Inflammatory macrophage treated with lipopolysaccharide for 1 hour (primary cell): ENCODE measurements at regions not wholly inside any gene's neighbourhood (a gene's known extent, or its start where the extent isn't known, plus 50 kb on each side); places are given as distances from the start of the nearest gene placed in this dataset.

Source experiments
- DNase-seq, 2 donors: peaks; one replicate each; pipeline ENCODE4 v3.0.0-alpha.2; 2020 to 2022

DNA sequence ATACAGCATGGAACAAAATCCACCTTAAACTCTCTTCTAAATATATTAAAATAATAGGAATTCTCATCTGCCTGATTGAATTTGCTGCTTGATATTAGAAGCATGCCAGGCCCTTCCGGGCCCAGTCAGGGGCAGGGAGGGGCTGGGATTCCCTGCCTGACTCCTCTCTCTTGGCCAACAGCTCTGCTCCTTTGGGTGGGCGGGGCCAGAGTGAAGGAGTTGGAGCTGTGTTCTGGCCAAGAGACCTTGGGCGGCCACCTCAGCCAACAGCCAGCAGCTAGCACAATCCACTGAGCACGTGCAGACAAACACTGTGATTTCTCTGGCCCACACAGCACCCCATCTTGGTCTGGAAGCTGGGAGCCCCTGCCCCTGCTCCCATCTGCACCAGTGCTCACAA lies 140.3 kb downstream of the PJA1 start:
- DNase-seq: no peak

DNA sequence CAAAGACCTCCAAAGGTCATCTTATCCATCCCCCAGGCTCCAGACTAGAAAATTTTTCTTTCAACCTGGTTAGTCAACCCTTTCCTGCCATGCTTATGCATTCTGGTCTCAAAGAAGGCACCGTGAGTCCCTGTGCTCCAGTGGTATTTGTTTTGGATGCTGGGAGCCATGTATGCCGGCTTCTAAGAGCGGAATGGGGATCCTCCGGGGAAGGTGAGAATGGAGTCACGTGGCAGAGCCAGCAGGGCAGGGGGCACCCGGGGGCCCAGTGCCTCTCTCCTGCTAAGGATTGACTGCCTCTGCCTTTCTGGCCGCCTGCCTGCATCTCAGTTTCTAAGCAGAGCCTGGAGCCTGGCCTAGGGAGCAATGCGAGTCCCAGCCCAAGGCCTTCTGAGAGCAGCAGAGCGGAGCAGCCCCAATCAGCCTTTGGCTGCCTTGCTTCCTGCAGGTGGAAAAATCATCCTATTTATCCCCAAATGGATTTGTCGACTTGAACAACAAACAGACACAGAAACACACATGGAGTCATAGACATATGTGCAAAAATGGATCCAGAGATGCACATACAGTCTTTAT lies 141.0 kb downstream of the PJA1 start:
- no peak for DNase-seq

- DNase-seq: no peak
These were observed 142.8 kb downstream of the PJA1 start for GRCh38 chrX:69022430-69022829.

- no peak for DNase-seq
These were observed 143.9 kb downstream of the PJA1 start for GRCh38 chrX:69021141-69021960.

GRCh38 chrX:69020316-69020715 lies 144.9 kb downstream of the PJA1 start:
- no peak for DNase-seq

DNA sequence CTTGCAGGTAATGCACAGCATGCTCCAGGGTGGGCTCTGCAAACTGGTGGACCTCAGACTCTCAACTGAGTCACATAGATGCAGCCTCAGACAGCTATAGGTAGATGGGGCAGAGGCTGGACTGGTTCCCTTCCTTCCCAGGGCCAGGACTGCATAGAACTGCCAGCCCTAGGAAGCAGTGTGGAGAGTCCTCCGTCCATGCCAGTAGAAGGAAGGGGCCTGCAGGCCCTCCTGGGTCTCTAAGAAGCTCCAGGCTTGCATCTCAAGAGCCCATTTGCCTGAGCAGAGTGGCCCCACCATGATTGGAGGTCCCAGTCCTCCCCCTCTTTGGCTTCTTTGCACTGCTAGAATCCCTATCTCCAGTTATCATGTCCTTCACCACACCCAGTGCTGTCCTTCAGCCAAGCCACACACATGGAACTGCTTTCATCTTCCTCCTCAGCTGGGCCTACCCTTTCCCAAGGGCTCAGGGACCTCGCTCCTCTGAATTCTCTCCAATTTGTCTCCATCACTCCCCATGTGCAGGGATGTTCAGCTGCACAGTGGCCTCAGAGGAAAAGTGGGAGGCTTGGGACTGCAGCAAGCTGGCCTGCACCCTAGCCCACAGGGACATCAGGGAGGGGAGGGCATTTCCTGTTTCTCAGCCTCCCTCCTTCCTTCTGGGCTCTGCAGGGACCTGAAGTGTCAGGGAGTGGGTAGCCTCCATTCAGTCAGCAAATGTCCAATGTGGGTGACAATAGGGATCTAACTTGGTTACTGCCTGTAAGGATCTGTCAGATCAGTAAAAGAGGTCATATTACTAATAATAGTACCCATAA lies 146.0 kb downstream of the PJA1 start:
- no peak for DNase-seq

- no peak for DNase-seq
These were observed 146.7 kb downstream of the PJA1 start for GRCh38 chrX:69018416-69019072.

DNA sequence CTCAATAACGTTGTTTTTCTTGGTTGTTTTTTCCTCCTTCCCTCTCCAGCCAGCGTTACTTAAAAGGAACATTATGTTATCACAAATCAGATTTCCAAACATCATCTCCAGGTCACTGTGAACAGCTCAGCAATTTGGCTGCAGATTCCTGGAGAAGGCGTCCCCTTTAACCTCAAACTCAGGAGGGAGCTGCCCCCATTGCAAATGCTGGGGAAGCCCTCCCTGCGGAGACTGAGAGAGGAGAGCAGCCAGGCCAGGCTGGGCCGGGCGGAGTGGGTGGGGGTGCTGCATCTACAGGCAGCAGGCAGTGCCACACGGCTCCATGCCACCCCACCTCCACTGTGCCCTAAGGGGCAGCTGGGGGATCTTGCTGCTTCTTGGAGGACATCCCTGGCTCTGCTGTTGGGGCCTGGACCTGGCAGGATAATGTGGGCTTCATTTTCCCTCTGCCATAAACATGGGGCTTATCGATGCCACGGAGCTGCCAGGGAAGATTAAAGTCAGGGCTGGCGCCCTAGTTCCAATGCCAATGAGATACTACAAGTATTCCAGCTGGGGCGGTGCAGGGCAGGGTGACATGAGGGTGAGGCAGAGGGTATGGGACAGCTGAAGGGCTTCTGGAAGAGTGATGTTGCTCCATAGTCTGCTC lies 148.8 kb downstream of the PJA1 start:
- no peak for DNase-seq

GRCh38 chrX:69015564-69016292 lies 149.5 kb downstream of the PJA1 start:
- no peak for DNase-seq

DNA sequence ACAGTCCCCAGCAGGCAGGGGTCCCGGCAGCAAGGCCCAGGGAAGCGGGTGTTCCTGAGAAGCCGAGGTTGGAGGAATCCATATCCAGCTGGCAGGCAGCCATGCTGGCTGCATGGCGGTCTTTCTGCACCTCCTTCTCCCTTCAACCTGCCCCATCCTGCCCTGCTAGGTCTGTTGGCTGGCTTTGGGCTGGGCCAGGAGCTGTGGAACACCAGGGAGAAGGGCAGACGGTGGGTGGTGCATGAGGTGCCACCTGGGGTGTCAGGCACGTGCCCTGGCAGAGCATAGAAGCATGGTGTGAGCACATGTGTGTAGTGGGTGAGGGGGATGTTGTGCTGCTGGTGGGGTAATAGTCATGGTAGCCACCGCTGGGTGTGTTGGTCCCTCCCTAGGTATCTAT lies 150.1 kb downstream of the PJA1 start:
- no peak for DNase-seq

DNA sequence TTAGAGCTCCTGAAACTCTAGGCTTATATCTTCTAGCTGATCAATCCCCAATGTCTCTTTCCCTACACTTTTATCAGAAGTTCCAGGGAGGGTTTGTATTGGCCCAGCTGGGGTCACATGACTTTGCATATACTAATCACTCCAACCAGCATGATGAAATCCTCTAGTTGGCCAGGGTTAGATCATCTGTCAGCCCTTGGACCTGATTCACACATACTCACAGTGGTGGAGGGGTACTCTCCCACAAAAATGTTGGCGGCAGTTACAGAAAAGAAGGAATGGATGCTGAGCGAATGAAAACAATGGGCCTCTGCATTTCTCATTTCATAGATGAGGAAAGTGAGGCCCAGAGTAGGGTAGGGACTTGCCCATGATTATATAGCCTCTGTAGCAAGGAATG lies 151.1 kb downstream of the PJA1 start:
- no peak for DNase-seq

DNA sequence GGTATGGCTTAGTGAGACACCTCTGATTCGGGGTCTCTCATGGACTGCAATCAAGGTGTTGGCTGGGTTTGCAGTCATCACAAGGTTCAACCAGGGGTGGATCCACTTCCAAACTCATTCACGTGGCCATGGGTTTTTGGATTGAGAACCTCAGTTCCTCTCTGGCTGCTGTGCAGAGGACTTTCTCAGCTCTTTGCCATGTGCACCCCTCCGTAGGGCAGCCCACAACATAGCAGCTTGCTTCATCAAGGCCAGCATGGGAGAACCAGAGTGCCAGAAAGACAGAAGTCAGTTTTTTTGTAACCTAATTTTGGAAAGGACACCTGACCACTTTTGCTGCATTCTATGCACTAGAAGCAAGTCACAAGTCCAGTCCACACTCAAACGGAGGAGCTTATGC lies 154.9 kb downstream of the PJA1 start:
- DNase-seq: no peak

DNA sequence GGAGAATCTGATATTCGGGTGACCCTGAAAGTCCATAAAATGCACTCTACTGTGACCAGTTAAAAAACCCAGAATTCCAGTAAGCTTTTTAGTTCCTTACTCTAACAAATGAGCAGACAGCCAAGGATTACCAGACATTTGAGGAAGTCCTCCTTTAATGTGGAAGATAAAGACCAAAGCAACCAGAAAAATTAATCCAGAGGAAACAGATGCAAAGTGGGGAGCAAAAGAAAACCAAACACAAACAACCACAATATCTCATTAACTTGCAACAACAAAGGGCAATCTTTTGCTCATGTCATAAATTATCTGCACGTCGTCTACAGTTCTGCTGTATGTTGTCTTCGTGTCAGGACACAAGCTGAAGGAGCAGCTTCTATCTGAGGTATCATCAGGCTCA lies 164.4 kb downstream of the PJA1 start:
- no peak for DNase-seq

DNA sequence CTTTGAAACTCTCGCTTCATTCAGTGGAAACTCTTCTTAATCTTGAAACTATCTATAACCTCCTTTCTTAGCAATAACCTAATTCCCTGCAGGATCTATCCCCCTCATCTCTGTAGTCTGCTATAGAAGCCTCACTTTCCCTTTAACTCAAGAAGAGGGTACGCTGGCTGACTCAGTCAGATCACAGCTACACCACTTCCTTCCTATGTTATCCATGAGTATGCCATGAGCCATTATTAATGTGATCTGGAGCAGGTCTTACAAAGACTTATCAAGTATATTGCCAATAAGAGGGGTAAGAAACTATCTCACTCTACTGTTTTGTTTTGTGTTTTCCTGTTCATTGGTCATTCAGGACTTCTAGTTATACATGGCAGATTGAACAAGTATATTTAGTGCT lies 165.3 kb downstream of the PJA1 start:
- DNase-seq: no peak

DNA sequence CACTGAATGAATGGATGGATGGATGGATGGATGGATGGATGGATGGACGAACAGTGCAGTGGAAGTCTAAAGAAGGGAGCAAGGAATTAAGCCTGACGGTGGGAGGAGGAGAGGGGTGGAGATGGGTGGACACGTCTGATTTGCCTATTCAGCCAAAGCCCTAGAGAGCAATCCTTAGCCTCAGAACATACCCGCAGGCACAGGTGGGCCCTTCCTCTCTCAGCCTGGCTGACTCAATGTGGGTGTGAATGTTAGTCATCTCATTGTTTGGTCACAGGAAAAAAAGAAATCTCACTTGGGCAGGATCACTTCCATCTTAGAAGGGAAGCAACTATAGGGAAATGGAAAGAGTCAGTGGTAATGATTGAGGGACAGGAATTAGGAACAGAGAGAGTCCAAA lies 165.9 kb downstream of the PJA1 start:
- peak; percentile 4 to 16 for DNase-seq

- no peak for DNase-seq
These were observed 166.5 kb downstream of the PJA1 start for GRCh38 chrX:68998716-68999115.

- no peak for DNase-seq
These were observed 167.3 kb downstream of the PJA1 start for GRCh38 chrX:68997911-68998310.

DNA sequence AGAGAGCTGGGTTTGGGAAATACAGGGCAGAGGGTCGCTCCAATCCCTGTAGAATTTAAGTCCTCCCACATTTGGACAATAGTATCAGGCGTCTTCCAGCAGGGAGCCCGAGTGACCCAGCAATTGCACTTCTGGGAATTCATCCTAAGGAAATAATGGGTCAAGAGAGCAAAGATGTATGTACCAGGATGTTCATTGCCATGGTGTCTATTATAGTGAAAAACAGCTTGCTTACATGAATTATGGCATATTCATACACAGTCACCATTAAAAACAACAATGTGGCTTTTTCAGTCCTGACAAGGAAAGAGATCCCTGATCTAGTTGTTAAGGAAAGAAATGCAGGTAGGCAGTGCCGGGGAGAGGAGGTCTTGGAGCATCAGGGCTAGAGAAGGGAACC lies 167.7 kb downstream of the PJA1 start:
- no peak for DNase-seq

- DNase-seq: no peak
These were observed 167.1 kb downstream of the EFNB1 start for GRCh38 chrX:68995780-68996551.

- DNase-seq: no peak
These were observed 166.6 kb downstream of the EFNB1 start for GRCh38 chrX:68995386-68995779.

- no peak for DNase-seq
These were observed 166.1 kb downstream of the EFNB1 start for GRCh38 chrX:68994891-68995255.
